HG03460 (cell line): ENCODE measurements at regions not wholly inside any gene's neighbourhood (a gene's known extent, or its start where the extent isn't known, plus 50 kb on each side); places are given as distances from the start of the nearest gene placed in this dataset.

ENCODE experiments used
- ATAC-seq: cut with Tn5 transposase; IDR thresholded peaks from one replicate; pipeline ENCODE4 v1.9.1; 2021; ENCODE audit not compliant: unreplicated experiment

DNA sequence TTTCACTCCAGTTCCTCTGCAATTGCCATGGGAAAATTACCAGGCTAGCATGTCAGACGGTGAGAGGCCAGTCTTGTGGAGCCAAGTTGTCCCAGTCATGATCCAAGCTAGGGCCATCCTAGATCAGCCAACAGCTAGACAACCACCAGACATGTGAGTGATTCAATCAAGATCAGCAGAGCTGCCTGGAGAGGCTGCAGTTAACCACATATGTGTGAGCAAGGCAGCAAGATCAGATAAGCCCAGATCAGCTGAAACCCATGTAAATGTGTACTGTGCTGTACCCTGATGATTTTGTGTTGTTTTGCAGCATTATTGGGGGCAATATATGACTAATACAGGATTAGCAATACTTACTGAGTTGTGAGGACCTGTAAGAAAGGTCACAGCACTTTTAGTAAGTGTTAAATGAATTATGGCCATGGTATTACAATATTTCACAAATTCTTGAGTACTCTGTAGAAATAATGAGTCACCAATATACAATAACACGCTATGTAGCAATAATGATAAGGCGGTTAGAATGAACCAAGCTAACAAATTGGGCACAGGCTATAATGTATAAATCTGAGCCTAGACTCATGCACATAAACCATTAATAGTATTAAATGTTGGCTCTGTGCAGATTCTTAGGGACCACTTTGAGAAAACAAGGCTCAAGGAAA lies 91.4 kb downstream of the SUDS3 start:
- no peak for ATAC-seq

DNA sequence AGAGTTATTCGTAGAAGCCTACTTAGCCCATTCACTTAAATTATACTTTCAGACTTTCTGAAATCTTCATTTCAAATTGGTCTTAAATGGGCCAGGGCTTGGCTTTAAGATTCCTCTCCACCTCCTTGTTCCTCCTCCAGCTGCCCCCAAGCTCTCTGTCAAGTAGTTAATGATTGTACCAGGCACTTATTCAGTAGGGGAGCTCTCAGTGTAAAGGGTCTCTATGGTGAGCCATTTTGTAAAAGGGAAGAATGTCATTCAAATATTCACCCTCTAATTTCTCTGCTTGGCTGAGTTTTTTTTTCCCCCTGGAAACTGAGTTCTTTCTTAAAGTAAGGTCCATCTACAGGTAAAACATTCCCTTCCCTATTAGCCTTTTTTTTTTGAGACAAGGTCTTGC lies 96.6 kb downstream of the SUDS3 start:
- no peak for ATAC-seq

DNA sequence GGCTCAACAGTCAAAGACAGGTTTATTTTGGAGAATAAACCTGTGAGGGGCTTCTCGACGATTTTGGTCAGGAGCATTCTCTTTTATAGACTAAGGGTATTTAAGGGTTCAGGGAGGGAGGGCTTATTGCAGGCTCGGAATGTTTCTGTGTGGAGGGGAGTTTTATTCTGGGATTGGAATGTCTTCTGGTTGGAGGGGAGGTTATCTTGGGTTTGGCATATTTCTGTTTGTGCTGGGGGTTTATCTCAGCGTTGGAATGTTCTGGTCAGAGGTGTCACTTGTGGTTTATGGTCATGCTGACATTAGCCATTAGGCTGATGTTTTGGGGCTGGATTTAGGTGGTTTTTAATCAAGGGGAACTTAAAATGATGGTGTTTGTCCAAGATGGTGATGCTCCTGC lies 103.9 kb downstream of the SUDS3 start:
- no peak for ATAC-seq

DNA sequence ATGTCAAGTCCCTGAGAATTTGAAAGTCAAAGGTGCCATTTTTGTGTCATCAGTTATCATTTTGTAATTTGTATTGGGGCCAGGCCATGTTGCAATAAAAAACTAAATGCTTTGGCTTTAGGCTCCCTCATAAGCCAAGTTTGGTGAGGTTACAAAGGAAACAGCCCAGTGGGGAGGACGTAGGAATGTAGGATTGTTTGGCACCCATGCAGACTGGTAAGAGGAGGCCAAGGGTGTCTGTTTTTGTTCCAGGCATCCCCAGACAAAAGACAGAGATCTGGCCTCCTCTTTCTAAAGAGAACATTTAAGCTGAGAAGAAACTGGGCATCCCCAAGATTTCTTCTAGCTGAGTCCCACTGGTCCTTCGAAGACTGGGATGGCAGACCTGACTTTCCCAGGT lies 111.7 kb downstream of the SUDS3 start:
- ATAC-seq = no peak

DNA sequence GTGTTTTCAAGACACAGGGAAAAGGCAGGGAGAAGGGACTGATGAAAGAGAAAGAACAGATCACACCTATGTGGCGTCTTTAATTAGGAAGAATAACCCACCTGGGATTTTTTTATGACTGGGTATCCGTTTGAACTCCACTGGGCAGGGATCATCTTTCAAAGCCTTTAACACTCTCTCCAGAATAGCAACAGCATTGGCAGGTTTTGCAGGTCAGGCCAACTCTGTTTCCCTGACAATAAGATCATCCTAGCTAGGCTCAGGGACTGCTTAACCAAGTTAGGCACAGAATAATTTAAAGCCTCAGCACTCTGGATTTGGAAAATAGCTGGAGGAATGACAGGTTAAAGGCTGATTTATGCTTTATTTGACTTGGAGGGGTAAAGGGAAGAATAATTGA lies 117.6 kb downstream of the SUDS3 start:
- no peak for ATAC-seq

DNA sequence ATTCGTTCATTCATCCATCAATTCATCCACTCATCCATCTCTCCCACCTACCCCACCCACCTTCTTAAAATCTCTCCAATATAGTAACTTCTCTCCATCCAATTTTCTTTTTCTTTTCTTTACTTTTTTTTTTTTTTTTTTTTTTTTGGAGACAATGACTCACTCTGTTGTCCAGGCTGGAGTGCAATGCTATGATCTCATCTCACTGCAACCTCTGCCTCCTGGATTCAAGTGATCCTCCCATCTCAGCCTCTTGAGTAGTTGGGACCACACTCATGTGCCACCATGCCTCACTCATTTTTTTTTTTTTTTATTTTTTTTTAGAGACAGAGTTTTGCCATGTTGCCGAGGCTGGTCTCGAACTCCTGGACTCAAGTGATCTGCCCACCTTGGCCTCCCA lies 118.4 kb downstream of the SUDS3 start:
- ATAC-seq = no peak

DNA sequence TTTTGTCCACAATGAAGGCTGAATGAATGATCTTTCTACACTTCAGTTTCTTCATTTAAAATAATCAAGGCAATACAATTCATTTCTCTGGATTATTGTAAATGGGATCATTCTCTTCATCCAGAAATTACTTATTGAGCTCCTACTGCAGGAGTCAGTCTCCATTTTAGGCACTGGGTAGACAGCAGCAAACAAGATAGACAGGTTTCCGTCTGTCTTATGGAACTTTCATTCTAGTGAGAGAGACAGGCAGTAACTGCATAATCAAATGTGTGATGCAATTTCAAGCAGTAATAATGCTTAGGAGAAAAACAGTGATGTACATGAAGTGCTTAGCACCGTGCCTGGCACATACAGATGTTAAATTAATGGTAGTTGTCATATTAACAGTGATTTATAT lies 118.9 kb downstream of the SUDS3 start:
- no peak for ATAC-seq

DNA sequence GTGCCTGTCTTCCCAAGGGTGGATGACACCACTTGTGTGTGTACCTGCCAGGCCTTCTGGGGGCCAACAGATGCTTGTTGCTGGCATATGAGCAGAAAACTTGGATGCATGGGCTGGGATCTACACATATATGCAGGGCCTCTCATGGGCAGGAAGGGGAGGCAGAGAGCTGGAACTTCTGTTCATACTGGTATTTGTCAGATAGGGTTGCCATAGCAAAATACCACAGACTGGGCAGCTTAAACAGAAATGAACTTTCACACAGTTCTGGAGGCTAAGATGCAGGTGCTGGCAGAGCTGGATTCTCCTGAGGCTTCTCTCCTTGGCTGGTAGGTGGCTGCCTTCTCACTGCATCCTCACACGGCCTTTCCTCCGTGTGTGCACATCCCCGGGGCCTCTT lies 121.8 kb downstream of the SUDS3 start:
- ATAC-seq = no peak

DNA sequence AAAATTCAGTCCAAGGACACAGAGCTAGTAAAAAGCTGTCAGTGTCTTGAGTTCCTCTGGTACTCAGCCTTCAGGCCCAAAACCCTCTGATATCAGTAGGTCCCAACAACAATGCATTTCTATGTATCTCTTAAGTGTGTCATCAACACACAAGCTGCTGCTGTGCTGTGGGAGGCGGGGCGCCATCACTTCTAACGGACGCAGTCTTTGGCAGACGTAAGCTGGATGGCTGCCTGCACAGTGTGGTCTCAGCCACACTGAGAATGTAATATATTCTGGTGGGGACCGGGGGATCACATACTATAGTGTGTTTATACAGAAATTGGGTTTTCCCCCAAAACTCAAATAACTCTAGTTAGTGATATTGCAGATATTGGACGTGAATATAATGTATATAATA lies 123.9 kb downstream of the SUDS3 start:
- ATAC-seq = no peak

DNA sequence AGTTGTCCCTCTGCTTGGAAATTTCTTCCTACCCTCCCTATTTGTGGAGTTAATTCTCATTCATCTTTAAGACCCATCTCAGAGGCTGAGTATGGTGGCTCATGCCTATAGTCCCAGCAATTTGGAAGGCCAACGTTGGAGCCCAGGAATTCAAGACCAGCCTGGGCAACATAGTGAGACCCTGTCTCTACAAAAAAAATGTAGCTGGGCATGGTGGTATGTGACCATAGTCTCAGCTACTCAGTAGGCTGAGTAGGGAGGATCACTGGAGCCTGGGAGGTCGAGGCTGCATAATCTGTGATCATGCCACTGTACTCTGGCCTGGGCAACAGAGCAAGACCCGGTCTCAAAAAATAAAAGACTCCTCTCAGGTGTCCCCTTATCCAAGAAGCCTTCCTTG lies 125.1 kb downstream of the SUDS3 start:
- no peak for ATAC-seq

DNA sequence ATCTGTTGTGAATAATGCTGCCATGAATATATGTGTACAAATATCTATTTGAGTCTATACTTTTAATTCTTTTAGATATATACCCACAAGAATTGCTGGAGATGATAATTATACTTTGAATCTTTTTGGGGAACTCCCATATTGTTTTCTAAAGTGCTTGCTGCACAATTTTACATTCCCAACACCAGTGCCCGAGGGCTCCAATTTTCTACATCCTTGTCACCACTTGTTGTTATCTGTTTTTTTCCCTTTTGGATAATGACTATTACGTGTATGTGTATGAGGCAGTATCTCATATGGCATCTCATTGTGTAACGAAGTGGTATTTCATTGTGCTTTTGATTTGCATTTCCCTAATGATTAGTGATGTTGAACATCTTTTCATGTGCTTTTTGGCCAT lies 127.1 kb downstream of the SUDS3 start:
- no peak for ATAC-seq

DNA sequence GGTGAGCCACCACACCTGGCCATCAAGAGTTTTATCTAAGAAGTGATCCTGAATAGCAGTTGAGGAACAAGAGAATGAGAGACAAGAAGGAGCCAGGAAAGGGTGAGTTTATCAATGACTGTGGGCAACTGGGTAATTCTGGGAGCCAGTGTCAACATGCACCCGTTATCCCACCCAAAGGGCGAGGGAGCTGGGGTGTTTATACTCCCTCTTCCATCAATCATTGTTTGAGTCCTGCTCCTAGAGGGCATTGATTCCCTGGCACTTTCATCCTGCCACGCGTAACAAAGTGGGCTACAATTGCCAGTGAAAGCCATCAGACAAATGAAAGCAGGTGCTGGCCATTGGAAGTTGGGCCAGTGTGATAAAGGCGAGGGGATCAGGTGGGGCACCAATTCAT lies 136.3 kb downstream of the SUDS3 start:
- no peak for ATAC-seq

DNA sequence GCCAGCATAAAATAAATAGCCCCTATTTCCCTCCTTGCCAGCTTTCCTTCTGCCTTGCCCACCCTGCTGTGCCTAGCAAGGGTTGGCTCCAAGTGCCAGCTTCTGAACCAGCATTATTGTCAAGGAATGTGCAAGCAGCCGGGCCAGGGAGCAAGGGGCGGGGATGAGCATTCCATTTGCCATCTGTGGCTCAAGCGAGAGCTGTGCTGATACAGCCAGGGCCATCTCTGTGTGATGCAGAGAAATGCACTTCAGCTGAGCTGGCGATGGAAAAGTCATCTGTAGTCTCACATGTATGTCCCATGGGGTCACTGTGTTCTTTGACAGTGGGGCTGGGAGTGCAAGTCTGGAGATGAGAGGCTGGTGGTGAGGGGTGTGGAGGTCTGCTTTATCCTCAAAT lies 137.3 kb downstream of the SUDS3 start:
- ATAC-seq = no peak

DNA sequence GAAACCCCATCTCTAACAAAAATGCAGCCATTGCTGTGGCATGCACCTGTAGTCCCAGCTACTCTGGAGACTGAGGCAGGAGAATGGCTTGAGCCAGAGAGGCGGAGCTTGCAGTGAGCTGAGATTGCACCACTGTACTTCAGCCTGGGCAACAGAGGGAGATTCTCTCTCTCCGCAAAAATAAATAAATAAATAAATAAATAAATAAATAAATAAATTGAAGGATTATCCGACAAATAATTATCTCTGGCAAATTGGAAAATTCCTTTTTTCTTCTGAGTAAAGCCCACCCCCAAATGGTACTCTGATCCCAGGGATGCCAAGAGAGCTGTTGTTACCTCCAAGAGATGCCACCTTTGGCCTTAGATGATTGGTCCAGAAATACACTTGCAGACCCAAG lies 137.9 kb downstream of the SUDS3 start:
- ATAC-seq = no peak

DNA sequence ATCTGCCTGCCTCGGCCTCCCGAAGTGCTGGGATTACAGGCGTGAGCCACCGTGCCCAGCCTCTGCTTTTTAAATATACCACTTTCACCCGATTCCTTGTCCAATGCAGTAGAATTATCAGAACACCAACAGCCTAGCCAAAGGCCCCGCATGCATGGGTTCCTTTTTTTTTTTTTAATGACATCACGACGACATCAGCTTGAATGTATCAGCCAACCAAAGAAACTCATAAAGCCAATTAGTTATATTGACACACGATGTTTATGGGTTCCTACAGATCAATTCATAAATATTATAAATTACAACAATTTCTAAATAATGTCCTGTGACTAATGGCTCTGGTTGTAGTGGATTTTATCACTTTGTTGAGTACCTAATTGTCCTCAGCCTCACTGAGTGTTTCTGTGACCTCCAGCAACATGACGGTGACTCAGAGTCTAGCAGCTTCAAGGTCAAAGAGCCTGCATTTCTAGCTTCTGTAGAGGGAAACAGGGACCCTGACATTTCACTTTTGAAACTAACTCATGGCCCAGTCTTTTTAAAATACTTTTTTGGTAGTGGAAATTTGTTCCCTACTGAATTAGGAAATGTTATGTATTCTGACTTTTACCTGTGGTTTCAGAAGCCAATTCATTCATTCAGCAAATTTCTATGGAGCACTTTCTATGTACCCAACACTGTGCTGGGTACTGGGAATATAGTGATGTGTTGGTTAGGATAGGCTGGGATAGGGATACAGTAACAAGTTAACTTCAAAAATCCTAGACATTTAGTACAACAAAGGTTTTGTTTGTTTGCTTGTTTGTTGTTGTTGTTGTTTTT lies 144.1 kb downstream of the SUDS3 start:
- ATAC-seq = no peak

DNA sequence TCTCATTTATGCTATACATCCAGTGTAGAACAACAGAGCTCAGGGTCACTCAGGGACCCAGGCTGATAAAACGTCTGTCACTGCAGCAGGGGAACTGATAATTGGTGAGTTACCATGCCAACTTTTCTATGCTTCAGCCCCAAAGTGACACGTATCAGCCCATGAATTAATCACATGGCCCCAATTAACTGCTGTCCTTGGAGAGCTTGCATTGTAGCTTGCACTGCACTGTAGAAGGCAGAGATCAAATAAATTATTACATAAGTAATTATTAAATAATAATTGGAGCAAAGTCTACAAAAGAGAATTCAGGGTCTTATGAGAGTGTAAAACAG lies 144.6 kb downstream of the SUDS3 start:
- no peak for ATAC-seq

DNA sequence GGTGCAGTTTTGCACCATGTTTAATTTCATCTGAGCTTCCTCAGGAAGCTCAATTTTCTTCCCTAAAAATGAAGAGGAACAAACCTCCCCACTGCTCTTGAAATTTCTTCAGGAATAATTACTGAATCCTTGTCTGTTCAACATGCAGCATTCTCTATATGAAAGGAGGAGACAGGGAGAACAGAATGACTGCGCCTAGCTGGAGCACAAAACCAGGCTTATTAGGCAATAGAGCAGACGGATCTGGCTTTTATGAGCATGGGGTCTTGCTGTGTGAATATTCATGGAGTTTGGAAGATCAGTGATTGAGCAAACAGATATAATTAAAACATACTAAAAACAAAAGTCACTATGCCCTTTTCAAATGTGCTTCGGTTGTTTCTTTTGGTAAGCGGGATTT lies 148.1 kb downstream of the SUDS3 start:
- ATAC-seq = no peak

DNA sequence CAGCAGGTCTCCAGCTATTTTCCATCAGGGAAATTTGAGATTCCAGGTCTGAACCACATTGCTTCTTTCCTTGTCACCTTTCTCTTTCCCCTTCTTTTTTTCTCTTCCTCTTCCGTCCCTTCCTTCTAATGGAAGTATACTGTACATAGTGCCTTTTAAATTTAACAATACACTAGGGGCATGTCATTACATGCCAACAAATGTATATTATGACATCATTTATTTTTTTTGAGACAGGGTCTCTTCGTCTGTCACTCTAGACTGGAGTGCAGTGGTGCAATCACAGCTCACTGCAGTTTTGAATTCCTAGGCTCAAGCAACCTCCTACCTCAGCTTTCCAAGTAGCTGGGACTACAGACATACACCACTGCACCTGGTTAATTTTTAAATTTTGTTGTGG lies 148.9 kb downstream of the SUDS3 start:
- ATAC-seq = no peak

DNA sequence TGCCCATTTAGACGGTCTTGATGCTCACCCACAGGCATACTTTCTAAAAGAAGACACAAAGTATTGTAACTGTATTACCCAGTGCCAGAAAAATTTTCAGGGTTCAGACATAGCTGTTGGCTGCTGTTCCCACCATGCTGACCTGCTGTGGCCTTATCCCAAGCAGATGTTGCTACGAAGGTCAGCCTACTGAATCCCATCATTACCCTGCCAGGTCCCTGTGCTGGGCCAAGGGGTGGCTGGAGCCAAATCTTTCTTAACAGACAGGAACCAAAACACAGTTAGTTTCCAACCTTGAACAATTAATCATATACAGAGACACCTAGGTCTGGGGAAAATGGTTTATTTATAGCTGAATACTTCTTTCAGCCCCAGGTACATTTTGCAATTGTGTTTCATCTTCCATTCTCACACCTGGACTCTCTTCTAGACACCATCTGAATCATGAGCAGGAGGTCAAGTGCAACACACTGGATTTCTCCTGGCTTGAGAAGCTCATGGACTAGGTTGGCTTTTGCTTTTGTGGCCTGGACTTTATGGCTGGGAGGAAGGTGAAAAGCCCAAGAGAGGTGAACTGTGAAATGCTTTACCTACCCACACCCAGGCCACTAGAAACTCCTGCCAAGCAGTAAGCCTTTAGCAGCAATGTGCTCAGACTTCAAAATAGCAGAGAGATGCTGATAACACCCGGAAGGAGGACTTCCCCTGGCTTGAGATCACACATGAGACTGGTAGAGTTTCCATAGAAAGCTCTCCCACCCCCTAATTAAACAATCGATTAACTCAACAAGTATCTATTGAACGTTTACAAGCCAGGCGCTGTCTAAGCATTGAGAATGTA lies 150.1 kb downstream of the SUDS3 start:
- ATAC-seq = no peak

DNA sequence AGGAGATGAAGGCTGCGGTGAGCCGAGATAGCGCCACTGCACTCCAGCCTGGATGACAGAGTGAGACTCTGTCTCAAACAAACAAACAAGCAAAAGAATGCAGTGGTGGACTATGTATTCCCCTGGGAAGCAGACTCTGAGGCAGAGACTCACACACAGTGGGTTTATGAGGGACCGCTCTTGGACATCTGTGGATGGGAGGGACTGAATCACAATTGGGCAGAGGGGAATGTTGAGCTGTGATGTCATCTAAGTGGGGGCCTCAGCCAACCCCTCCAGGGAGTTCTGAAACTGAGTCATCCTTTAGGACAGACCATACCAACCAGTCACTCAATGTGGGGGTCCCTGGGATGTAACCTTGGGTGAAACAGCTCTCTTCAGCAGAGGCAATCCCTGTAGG lies 151.0 kb downstream of the SUDS3 start:
- ATAC-seq = no peak

DNA sequence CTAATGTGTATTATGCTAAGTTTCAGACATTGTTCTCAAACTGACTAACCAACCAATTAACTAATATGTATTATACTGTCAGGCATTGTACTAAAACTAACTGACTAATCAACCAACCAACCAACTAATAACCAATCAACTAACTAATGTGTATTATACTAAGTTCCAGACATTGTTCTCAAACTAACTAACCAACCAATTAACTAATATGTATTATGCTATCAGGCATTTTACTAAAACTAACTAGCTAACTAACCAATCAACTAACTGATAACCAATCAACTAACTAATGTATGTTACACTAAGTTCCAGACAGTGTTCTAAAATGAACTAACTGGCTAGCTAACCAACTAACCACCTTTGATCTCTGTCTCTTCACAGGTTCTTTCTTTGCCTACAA lies 152.3 kb downstream of the SUDS3 start:
- no peak for ATAC-seq

DNA sequence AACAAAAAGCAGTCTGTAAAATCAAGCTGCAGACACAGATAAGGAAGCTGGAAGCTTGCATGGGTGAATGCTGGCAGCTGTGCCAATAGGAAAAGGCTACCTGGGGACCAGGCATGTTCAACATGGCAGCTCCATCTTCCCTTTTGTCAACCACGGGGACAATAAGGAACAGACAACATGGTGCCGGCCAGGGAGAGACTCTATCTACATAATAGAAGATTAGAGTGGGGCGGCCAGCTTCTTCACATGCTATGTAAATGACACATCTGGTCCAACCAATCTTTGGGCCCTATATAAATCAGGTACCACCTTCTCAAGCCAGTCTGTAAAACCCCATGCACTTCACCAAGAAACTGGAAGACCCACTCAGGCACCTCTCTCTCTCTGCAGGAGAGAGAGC lies 157.6 kb downstream of the SUDS3 start:
- ATAC-seq = no peak
